ENCODE measurements at regions not wholly inside any gene's neighbourhood (a gene's known extent, or its start where the extent isn't known, plus 50 kb on each side); places are given as distances from the start of the nearest gene placed in this dataset.

DNA sequence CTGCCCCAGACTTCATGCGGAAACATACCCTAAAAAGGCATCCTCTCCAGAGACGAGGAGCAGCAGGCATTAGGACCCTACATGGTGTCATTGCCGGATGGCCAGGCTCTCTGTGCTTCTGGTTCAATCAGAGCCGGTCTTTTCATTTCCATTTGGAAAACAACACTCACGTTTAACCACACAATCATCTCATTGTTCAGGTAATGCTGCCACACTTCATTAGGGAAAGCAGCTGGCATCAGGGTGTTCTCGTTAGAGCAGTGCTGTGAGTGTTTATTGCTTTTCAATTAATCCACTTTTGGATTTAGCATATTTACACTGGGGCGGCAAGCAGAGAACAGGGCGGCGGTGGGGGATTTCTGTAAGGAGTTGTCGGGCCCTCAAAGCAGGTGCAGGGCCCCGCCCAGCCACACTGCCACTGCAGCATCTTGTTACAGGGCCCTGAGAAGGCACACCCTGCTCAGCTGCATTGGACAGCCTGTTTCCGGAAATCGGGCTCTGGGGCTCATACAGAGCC, 338.6 kb downstream of the SHANK2 start:
- TF ChIP-seq, protein P1, sequence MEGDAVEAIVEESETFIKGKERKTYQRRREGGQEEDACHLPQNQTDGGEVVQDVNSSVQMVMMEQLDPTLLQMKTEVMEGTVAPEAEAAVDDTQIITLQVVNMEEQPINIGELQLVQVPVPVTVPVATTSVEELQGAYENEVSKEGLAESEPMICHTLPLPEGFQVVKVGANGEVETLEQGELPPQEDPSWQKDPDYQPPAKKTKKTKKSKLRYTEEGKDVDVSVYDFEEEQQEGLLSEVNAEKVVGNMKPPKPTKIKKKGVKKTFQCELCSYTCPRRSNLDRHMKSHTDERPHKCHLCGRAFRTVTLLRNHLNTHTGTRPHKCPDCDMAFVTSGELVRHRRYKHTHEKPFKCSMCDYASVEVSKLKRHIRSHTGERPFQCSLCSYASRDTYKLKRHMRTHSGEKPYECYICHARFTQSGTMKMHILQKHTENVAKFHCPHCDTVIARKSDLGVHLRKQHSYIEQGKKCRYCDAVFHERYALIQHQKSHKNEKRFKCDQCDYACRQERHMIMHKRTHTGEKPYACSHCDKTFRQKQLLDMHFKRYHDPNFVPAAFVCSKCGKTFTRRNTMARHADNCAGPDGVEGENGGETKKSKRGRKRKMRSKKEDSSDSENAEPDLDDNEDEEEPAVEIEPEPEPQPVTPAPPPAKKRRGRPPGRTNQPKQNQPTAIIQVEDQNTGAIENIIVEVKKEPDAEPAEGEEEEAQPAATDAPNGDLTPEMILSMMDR (IDR thresholded peaks at IDR 0.05), result no peak
- no peak for TF ChIP-seq POLR2A (IDR thresholded peaks at IDR 0.05)
- TF ChIP-seq EP300 (IDR thresholded peaks at IDR 0.05), result no peak
